Thyroid gland (tissue), 4 donors: ENCODE measurements at regions not wholly inside any gene's neighbourhood (a gene's known extent, or its start where the extent isn't known, plus 50 kb on each side); places are given as distances from the start of the nearest gene placed in this dataset.

Source experiments
- DNase-seq, 2 donors: peaks; one replicate each; pipeline ENCODE4 v3.0.0-alpha.2; 2019
- H3K27ac ChIP-seq, 3 donors: fragments of 200-600 bp; sonication (generic); 1 replicate in 2 of 3; 2 replicates in 1 of 3; pipeline ENCODE4 v1.5.1; 2016 to 2019; ENCODE audit warnings: mild to moderate bottlenecking in 1 of 3, moderate library complexity in 1 of 3
- H3K27me3 ChIP-seq: fragments of 200-600 bp; sonication (generic); one replicate; pipeline ENCODE4 v1.5.1; 2019
- H3K36me3 ChIP-seq, 2 donors: fragments of 200-600 bp; sonication (generic); one replicate each; pipeline ENCODE4 v1.5.1; 2016 to 2019
- H3K4me1 ChIP-seq, 2 donors: fragments of 200-600 bp; sonication (generic); one replicate each; pipeline ENCODE4 v1.5.1; 2017 to 2019
- H3K4me3 ChIP-seq, 3 donors: fragments of 200-600 bp; sonication (generic); replicated peaks in 1 of 3; 1 replicate in 2 of 3; 2 replicates in 1 of 3; pipeline ENCODE4 v1.5.1; 2016; ENCODE audit warnings: mild to moderate bottlenecking in 1 of 3
- H3K9me3 ChIP-seq: fragments of 200-600 bp; sonication (generic); one replicate; pipeline ENCODE4 v1.5.1; 2017
- POLR2A ChIP-seq, 2 donors: fragments of 450-650 bp; IDR thresholded peaks; one replicate each; pipeline ENCODE4 v1.6.1; 2017; ENCODE audit warnings: antibody characterized with exemption in 2 of 2, mild to moderate bottlenecking in 2 of 2, moderate library complexity in 1 of 2
- WGBS, 2 donors: methylation state at CpG; one replicate each; pipeline ENCODE4 v1.1.5; 2017; 5-methylcytosine and 5-hydroxymethylcytosine counted together
- intact Hi-C: fragments of 100-400 bp; cut with DNase I; formaldehyde crosslinking; loops from one replicate; pipeline ENCODE4 v1.15.1; 2023
- TF ChIP-seq, protein P1 (sequence below), 6 experiments: fragments of 200-600 bp in 3 of 6; fragments of 450-650 bp in 3 of 6; sonication (generic) in 3 of 6; IDR thresholded peaks; one replicate each; pipeline ENCODE4 v1.5.1; 2016 to 2019; ENCODE audit warnings: antibody characterized with exemption in 6 of 6, mild to moderate bottlenecking in 2 of 6, inconsistent platforms in 1 of 6, moderate library complexity in 1 of 6

DNA sequence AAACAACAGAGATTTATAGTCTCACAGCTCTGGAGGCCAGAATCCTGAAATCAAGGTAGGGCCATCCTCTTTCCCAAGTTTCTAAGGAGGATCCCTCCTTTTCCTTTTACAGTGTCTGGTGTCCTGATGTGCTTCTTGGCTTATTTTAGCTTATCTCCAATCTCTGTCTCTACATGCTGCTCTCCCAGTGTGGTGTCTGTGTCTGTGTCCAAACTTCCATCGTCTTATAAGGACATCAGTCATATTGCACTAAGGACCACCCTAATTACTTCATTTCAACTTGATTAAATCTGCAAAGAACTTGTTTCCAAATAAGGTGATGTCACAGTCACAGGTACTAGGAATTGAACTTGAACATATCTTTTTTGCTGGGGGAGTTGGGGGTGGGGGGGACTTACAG is 529.6 kb downstream of the DHX35 start:
- Histone ChIP-seq H3K36me3 (no peaks in the 10 kb centered on the region), H3K4me1 (no peaks in the 10 kb centered on the region), H3K27me3 (no peaks in the 10 kb centered on the region), H3K27ac (no peak overlapping the region), H3K9me3 (no peaks in the 10 kb centered on the region), H3K4me3 (no peak overlapping the region)
- intact Hi-C loops = no loop called here
- TF ChIP-seq, protein P1, sequence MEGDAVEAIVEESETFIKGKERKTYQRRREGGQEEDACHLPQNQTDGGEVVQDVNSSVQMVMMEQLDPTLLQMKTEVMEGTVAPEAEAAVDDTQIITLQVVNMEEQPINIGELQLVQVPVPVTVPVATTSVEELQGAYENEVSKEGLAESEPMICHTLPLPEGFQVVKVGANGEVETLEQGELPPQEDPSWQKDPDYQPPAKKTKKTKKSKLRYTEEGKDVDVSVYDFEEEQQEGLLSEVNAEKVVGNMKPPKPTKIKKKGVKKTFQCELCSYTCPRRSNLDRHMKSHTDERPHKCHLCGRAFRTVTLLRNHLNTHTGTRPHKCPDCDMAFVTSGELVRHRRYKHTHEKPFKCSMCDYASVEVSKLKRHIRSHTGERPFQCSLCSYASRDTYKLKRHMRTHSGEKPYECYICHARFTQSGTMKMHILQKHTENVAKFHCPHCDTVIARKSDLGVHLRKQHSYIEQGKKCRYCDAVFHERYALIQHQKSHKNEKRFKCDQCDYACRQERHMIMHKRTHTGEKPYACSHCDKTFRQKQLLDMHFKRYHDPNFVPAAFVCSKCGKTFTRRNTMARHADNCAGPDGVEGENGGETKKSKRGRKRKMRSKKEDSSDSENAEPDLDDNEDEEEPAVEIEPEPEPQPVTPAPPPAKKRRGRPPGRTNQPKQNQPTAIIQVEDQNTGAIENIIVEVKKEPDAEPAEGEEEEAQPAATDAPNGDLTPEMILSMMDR (IDR thresholded peaks at IDR 0.05) = no peak
- no peak for TF ChIP-seq POLR2A (IDR thresholded peaks at IDR 0.05)
- no peak for DNase-seq
- WGBS, 2 donors = 89 to 91% methylated on average over 1 of the region's 1 CpG

DNA sequence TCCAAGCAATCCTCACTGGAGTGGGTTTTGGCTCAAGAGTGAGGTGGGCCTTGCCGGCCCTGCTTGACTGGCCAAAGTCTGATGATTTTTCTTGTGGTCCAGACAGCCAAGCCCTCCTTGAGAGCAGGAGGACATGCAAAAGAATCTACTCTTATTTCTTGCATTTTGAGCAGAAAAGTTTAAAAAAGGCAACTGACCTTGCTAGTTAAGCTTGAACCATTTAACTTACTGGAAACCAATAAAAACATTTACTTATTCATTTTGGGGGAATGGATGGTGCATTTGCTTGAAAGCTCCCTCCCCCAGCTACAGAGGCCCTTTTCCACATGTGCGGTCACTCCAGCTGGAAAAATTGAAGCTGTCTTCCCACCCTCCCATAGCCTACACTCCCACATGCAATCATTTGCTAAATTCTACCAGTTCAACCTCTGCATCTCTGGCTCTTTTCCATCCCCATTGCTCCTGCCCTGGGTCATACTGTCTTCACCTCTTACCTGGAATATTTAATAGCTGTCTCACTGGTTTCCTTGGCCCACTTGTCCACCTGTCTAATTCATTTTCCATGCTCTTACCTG is 527.9 kb downstream of the DHX35 start:
- Histone ChIP-seq H3K4me1 (no peaks in the 10 kb centered on the region), H3K27ac (no peak overlapping the region), H3K36me3 (no peaks in the 10 kb centered on the region), H3K9me3 (no peaks in the 10 kb centered on the region), H3K4me3 (no peak overlapping the region), H3K27me3 (no peaks in the 10 kb centered on the region)
- TF ChIP-seq, protein P1 (IDR thresholded peaks at IDR 0.05) = no peak
- TF ChIP-seq POLR2A (IDR thresholded peaks at IDR 0.05) = no peak
- intact Hi-C loops = no loop called here
- no peak for DNase-seq
- WGBS, 2 donors = 41 to 44% methylated on average over 2 of the region's 2 CpGs

DNA sequence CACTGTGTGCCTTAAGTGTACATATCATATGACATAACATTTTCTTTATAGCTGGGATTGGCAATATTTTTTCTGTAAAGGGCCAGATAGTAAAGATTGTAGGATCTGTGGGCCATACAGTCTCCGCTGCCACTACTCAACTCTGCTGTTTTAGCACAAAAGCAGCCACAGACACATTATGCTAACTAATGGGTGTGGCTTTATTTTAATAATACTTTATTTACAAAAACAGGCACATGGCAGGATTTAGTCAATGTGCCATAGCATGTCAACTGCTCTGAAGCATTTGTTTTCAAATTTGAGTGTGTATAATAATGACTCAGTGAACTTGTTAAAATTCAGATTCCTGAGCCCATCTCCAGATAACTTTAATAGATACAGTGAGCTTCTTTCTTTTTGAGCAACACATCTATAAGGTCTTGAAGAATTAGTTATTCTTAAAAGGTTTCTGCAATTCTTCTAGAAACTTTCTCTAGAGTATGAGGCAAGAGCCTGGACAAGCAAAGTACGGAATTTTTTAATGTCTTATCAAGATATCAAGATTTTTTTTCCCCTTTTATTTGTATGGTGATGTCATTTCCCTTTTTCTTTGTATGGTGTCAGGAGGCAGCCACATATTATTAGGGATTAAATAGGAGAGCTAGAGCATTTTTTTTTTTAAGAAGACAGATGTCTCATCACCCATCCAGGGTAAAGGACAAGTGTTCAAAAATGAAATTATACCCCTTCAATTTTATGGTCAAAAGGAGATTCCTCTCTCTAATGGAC is 518.3 kb downstream of the DHX35 start:
- no peak for DNase-seq
- Histone ChIP-seq H3K4me3 (no peak overlapping the region), H3K27me3 (no peaks in the 10 kb centered on the region), H3K4me1 (no peaks in the 10 kb centered on the region), H3K36me3 (no peaks in the 10 kb centered on the region), H3K9me3 (no peaks in the 10 kb centered on the region), H3K27ac (no peak overlapping the region)
- 86 to 89% methylated on average over 2 of the region's 2 CpGs for WGBS, 2 donors
- intact Hi-C loops = no loop called here
- TF ChIP-seq POLR2A (IDR thresholded peaks at IDR 0.05) = no peak
- TF ChIP-seq, protein P1 (IDR thresholded peaks at IDR 0.05) = no peak

DNA sequence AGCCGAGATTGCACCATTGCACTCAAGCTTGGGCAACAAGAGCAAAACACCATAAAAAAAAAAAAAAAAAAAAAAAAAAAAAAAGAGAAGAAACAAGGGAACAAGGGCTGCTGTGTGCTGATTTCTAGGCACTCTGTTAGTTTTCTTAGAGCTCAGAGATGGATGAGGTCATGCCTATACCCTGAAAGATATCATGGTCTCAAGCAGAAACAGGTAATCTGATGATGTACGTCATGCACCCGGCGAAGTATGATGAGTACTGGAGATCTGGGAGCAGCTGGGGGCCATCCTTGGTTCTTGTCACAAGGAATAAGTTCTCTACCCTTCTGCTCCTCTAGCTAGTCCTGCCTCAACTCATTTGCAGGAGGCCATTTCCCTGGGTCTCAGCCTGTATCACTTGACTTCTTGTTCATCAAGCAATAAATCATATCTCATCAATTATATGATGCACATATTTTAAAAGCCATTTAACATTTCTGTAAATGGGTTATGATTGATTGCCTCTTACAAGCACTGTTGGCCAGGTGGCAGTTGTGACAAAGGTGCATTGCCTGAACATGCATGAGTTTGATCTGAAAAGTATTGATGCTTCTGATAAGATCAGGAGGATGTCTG is 517.2 kb downstream of the DHX35 start:
- Histone ChIP-seq H3K36me3 (no peaks in the 10 kb centered on the region), H3K27me3 (no peaks in the 10 kb centered on the region), H3K4me3 (no peak overlapping the region), H3K4me1 (no peaks in the 10 kb centered on the region), H3K27ac (no peak overlapping the region), H3K9me3 (no peaks in the 10 kb centered on the region)
- 85 to 94% methylated on average over 4 of the region's 4 CpGs for WGBS, 2 donors
- no peak for DNase-seq
- TF ChIP-seq, protein P1 (IDR thresholded peaks at IDR 0.05) = no peak
- no peak for TF ChIP-seq POLR2A (IDR thresholded peaks at IDR 0.05)
- intact Hi-C loops = no loop called here

DNA sequence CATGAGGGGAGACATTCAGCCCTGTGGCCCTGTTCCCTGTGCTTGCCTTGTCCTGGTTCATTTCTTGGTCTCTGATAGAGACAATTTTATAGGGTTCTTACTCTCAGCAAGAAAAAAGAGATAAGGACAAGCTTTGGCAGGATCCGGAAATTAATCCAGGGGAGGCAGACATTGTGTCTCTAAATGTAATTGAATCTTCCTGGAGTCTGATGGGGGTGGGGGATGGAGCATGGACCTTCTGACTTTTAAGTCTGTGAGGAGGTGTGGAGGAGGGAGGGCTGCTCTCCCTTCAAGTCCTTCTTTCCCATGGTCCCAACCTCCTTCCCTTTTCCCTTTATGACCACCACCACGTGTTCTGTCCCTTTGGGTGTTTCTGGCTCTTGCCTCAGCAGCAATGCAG is 512.7 kb downstream of the DHX35 start:
- 43 to 76% methylated on average over 2 of the region's 2 CpGs for WGBS, 2 donors
- no peaks in the 10 kb centered on the region for H3K4me1 ChIP-seq

More for the DNA sequence above, 512.7 kb downstream of the DHX35 start:
- Histone ChIP-seq H3K27ac (no peak overlapping the region), H3K36me3 (no peaks in the 10 kb centered on the region), H3K27me3 (no peaks in the 10 kb centered on the region), H3K9me3 (no peaks in the 10 kb centered on the region), H3K4me3 (no peak overlapping the region)
- TF ChIP-seq, protein P1 (IDR thresholded peaks at IDR 0.05) = no peak
- no peak for TF ChIP-seq POLR2A (IDR thresholded peaks at IDR 0.05)
- no peak for DNase-seq
- intact Hi-C loops = no loop called here
